Esophagus muscularis mucosa (tissue), 4 donors: ENCODE measurements at regions not wholly inside any gene's neighbourhood (a gene's known extent, or its start where the extent isn't known, plus 50 kb on each side); places are given as distances from the start of the nearest gene placed in this dataset.

Experiments used
- DNase-seq: peaks from one replicate; pipeline ENCODE4 v3.0.0-alpha.2; 2017; ENCODE audit errors: extremely low spot score
- H3K27ac ChIP-seq, 4 donors: fragments of 200-600 bp; sonication (generic); replicated peaks in 1 of 4; 1 replicate in 3 of 4; 2 replicates in 1 of 4; pipeline ENCODE4 v1.5.1; 2016 to 2019; ENCODE audit warnings: mild to moderate bottlenecking in 1 of 4
- H3K27me3 ChIP-seq, 4 donors: fragments of 200-600 bp; sonication (generic); one replicate each; pipeline versions ENCODE4 v1.5.1 to v1.6.0; 2016 to 2019
- H3K36me3 ChIP-seq, 4 donors: fragments of 200-600 bp; sonication (generic); one replicate each; pipeline ENCODE4 v1.5.1; 2016 to 2019
- H3K4me1 ChIP-seq, 4 donors: fragments of 200-600 bp; sonication (generic); one replicate each; pipeline ENCODE4 v1.5.1; 2016 to 2019
- H3K4me3 ChIP-seq, 4 donors: fragments of 200-600 bp; sonication (generic); 1 replicate in 2 of 4; 2 replicates in 2 of 4; pipeline ENCODE4 v1.5.1; 2016 to 2019; ENCODE audit warnings: mild to moderate bottlenecking in 4 of 4, moderate library complexity in 1 of 4
- H3K9me3 ChIP-seq, 4 donors: fragments of 200-600 bp; sonication (generic); 1 replicate in 3 of 4; 2 replicates in 1 of 4; pipeline ENCODE4 v1.5.1; 2016 to 2019
- CTCF ChIP-seq, 3 experiments: fragments of 200-600 bp in 2 of 3; fragments of 450-650 bp in 1 of 3; sonication (generic) in 2 of 3; IDR thresholded peaks; one replicate each; pipeline ENCODE4 v1.5.1; 2017 to 2019; ENCODE audit warnings: antibody characterized with exemption in 3 of 3, mild to moderate bottlenecking in 2 of 3, moderate library complexity in 1 of 3
- EP300 ChIP-seq: sonication (generic); formaldehyde crosslinking; IDR thresholded peaks from one replicate; pipeline ENCODE4 v1.6.1; 2017; ENCODE audit warnings: antibody characterized with exemption
- POLR2A ChIP-seq: fragments of 450-650 bp; IDR thresholded peaks from one replicate; pipeline ENCODE4 v1.6.1; 2017; ENCODE audit warnings: antibody characterized with exemption, moderate library complexity, mild to moderate bottlenecking, low read depth
- POLR2AphosphoS5 ChIP-seq, 2 donors: sonication (generic); formaldehyde crosslinking; IDR thresholded peaks; one replicate each; pipeline ENCODE4 v1.6.1; 2017; ENCODE audit warnings: antibody characterized with exemption in 2 of 2
- WGBS: methylation state at CpG from one replicate; pipeline ENCODE4 v1.1.5; 2018; 5-methylcytosine and 5-hydroxymethylcytosine counted together
- intact Hi-C: fragments of 100-400 bp; cut with DNase I; formaldehyde crosslinking; loops from one replicate; pipeline ENCODE4 v1.15.1; 2023

GRCh38 chr3:63179862-63180522 lies 98.1 kb upstream of the SYNPR start:
- Histone ChIP-seq H3K27me3 (no peaks in the 10 kb centered on the region), H3K36me3 (no peaks in the 10 kb centered on the region), H3K4me1 (no peaks in the 10 kb centered on the region), H3K9me3 (peaks cover 0 to 7% (median 2%) of the 10 kb centered on the region in 4 donors), H3K4me3 (no peak overlapping the region), H3K27ac (no peak overlapping the region)
- 85% methylated on average over 4 of the region's 4 CpGs for WGBS
- TF ChIP-seq EP300 = no peak
- no peak for TF ChIP-seq CTCF (IDR thresholded peaks at IDR 0.05)
- no peak for TF ChIP-seq POLR2A
- intact Hi-C loops = no loop called here
- DNase-seq = no peak

GRCh38 chr3:63192248-63192647 lies 85.9 kb upstream of the SYNPR start:
- no peak for TF ChIP-seq CTCF (IDR thresholded peaks at IDR 0.05)
- TF ChIP-seq POLR2AphosphoS5 (IDR thresholded peaks at IDR 0.05) = no peak
- no peak for TF ChIP-seq POLR2A
- no peak for TF ChIP-seq EP300
- Histone ChIP-seq H3K4me1 (no peaks in the 10 kb centered on the region), H3K27me3 (no peaks in the 10 kb centered on the region), H3K9me3 (no peaks in the 10 kb centered on the region), H3K4me3 (no peak overlapping the region), H3K27ac (no peak overlapping the region), H3K36me3 (no peaks in the 10 kb centered on the region)
- intact Hi-C loops = no loop called here
- WGBS = 60% methylated on average over 3 of the region's 3 CpGs
- no peak for DNase-seq

GRCh38 chr3:63193647-63194046 lies 84.5 kb upstream of the SYNPR start:
- WGBS = 16% methylated on average over 3 of the region's 3 CpGs
- H3K4me3 ChIP-seq = no peak overlapping the region
- H3K27ac ChIP-seq = no peak overlapping the region
- TF ChIP-seq CTCF (IDR thresholded peaks at IDR 0.05) (peak in 1 of 3 experiments; percentile 8), EP300 (no peak), POLR2AphosphoS5 (IDR thresholded peaks at IDR 0.05) (no peak)
- intact Hi-C loops = no loop called here
- H3K9me3 ChIP-seq = no peaks in the 10 kb centered on the region
- H3K4me1 ChIP-seq = no peaks in the 10 kb centered on the region
- no peaks in the 10 kb centered on the region for H3K27me3 ChIP-seq
- no peaks in the 10 kb centered on the region for H3K36me3 ChIP-seq
- DNase-seq = no peak

- H3K27me3 ChIP-seq = peaks cover 0 to 4% (median 0%) of the 10 kb centered on the region in 4 donors
- no peaks in the 10 kb centered on the region for H3K36me3 ChIP-seq
- DNase-seq = no peak
- intact Hi-C loops = no loop called here
- no peak overlapping the region for H3K4me3 ChIP-seq
- 61% methylated on average over 2 of the region's 2 CpGs for WGBS
- TF ChIP-seq EP300 = no peak
- no peak for TF ChIP-seq CTCF (IDR thresholded peaks at IDR 0.05)
- TF ChIP-seq POLR2A = no peak
- TF ChIP-seq POLR2AphosphoS5 (IDR thresholded peaks at IDR 0.05) = no peak
- H3K9me3 ChIP-seq = no peaks in the 10 kb centered on the region
- no peak overlapping the region for H3K27ac ChIP-seq
- no peaks in the 10 kb centered on the region for H3K4me1 ChIP-seq
These were observed 78.5 kb upstream of the SYNPR start for GRCh38 chr3:63199606-63200005.

- 66% methylated on average over 1 of the region's 1 CpG for WGBS
- H3K9me3 ChIP-seq = no peaks in the 10 kb centered on the region
- H3K4me1 ChIP-seq = no peaks in the 10 kb centered on the region
- intact Hi-C loops = no loop called here
- H3K4me3 ChIP-seq = no peak overlapping the region
- no peak overlapping the region for H3K27ac ChIP-seq
- no peaks in the 10 kb centered on the region for H3K36me3 ChIP-seq
- H3K27me3 ChIP-seq = peaks cover 0 to 14% (median 0%) of the 10 kb centered on the region in 4 donors
- TF ChIP-seq POLR2A (no peak), EP300 (no peak), POLR2AphosphoS5 (IDR thresholded peaks at IDR 0.05) (no peak), CTCF (IDR thresholded peaks at IDR 0.05) (no peak)
- DNase-seq = no peak
These were observed 75.6 kb upstream of the SYNPR start for GRCh38 chr3:63202529-63202928.
